ENCODE measurements at regions not wholly inside any gene's neighbourhood (a gene's known extent, or its start where the extent isn't known, plus 50 kb on each side); places are given as distances from the start of the nearest gene placed in this dataset.

DNA sequence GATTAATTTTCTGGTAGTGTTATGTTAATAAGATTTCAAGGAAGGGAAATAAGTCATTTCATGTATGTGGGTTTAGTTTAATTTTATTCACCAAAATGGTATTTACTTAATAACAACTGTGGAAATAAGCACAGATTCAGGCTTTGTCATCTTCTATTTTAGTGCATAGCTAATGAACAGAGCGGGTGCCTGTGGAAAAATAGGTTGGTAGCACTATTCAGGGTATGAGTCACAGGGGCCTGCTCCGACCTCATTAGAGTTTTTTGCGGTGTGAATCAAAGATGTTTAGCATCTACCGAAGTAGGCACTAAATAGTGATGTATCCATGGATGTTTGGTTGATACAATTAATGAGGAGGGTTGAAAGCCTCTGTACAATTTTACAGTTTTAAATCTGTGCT, 78.2 kb downstream of the FAT3 start:
- TF ChIP-seq CTCF (IDR thresholded peaks at IDR 0.05; ENCODE audit: insufficient read depth, low read length, poor library complexity, severe bottlenecking), result no peak
- no peaks in the 10 kb centered on the region for H3K27me3 ChIP-seq (ENCODE audit: control insufficient read depth, insufficient read depth, low read length)
- no peaks in the 10 kb centered on the region for H3K36me3 ChIP-seq (ENCODE audit: control insufficient read depth, insufficient read depth, low read length)
- no peak overlapping the region for H3K4me3 ChIP-seq (ENCODE audit: low read depth, low read length)
- no peak for DNase-seq (ENCODE audit: low read depth)

DNA sequence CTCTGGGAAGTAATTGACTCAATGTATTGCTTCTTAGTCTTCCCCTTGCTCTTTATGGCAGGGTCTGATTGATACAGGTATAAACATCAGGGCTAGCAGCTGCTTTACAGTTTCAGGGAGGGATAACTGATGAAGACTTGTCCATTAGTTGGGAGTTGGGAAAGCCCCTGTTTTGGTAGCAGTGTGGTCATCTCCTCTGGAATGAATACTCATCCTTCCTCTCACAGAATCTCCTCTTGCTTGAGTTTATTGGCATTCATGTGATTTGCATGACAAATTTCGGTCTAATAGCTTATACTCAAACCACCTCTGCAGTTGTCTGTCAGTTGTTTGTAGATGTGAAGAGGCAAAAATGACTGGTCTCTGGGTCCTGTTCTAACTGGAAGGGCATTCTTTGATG, 79.7 kb downstream of the FAT3 start:
- no peak for TF ChIP-seq CTCF (IDR thresholded peaks at IDR 0.05; ENCODE audit: insufficient read depth, low read length, poor library complexity, severe bottlenecking)
- H3K4me3 ChIP-seq (ENCODE audit: low read depth, low read length), result no peak overlapping the region
- no peak for DNase-seq (ENCODE audit: low read depth)
- no peaks in the 10 kb centered on the region for H3K36me3 ChIP-seq (ENCODE audit: control insufficient read depth, insufficient read depth, low read length)
- H3K27me3 ChIP-seq (ENCODE audit: control insufficient read depth, insufficient read depth, low read length), result no peaks in the 10 kb centered on the region

- TF ChIP-seq CTCF (IDR thresholded peaks at IDR 0.05; ENCODE audit: insufficient read depth, low read length, poor library complexity, severe bottlenecking), result no peak
- no peaks in the 10 kb centered on the region for H3K36me3 ChIP-seq (ENCODE audit: control insufficient read depth, insufficient read depth, low read length)
- H3K4me3 ChIP-seq (ENCODE audit: low read depth, low read length), result no peak overlapping the region
- DNase-seq (ENCODE audit: low read depth), result no peak
- no peaks in the 10 kb centered on the region for H3K27me3 ChIP-seq (ENCODE audit: control insufficient read depth, insufficient read depth, low read length)
Observed at GRCh38 chr11:92306966-92307510, 82.4 kb downstream of the FAT3 start.

GRCh38 chr11:92308366-92308765, 83.7 kb downstream of the FAT3 start:
- DNase-seq (ENCODE audit: low read depth), result no peak
- no peak overlapping the region for H3K4me3 ChIP-seq (ENCODE audit: low read depth, low read length)
- no peaks in the 10 kb centered on the region for H3K27me3 ChIP-seq (ENCODE audit: control insufficient read depth, insufficient read depth, low read length)
- H3K36me3 ChIP-seq (ENCODE audit: control insufficient read depth, insufficient read depth, low read length), result no peaks in the 10 kb centered on the region
- TF ChIP-seq CTCF (IDR thresholded peaks at IDR 0.05; ENCODE audit: insufficient read depth, low read length, poor library complexity, severe bottlenecking), result no peak

- DNase-seq (ENCODE audit: low read depth), result no peak
- Histone ChIP-seq H3K27me3 (ENCODE audit: control insufficient read depth, insufficient read depth, low read length) (no peaks in the 10 kb centered on the region), H3K36me3 (ENCODE audit: control insufficient read depth, insufficient read depth, low read length) (no peaks in the 10 kb centered on the region), H3K4me3 (ENCODE audit: low read depth, low read length) (no peak overlapping the region)
- TF ChIP-seq CTCF (IDR thresholded peaks at IDR 0.05; ENCODE audit: insufficient read depth, low read length, poor library complexity, severe bottlenecking), result no peak
Observed at GRCh38 chr11:92311616-92312449, 87.2 kb downstream of the FAT3 start.
